Suppressor macrophage (primary cell): ENCODE measurements at regions not wholly inside any gene's neighbourhood (a gene's known extent, or its start where the extent isn't known, plus 50 kb on each side); places are given as distances from the start of the nearest gene placed in this dataset.
A peak's percentile ranks its signal among the peaks of the same experiment; 100 is the strongest.
"Not testable (repeated sequence)": the region's sequence is repeated elsewhere in the genome, so short reads cannot be mapped to it uniquely, and the experiment has no call there.

Source experiments
- DNase-seq, 4 experiments: peaks; one replicate each; pipeline ENCODE4 v3.0.0-alpha.2; 2020 to 2022

GRCh38 chr3:150357923-150358607, 50.0 kb upstream of the TSC22D2 start:
- DNase-seq: no peak

DNA sequence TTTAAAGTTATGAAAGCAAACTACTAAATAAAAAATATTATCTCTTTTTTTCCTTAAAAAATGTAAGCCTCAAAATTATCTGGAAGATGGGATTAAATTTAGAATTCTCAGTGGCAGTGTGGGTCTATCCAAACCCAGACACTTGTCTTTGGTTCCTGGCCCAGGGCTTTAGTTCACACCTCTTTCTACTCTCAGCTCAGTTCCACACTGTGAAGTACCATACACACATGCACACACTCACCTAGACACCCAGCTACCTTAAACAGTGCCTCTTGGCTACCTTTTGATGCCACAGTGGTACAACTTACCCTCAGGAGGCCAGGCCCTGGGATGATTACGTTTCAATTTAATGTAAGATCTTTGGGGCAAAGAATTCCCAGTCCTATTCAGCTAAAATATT, 51.0 kb upstream of the TSC22D2 start:
- DNase-seq: no peak

DNA sequence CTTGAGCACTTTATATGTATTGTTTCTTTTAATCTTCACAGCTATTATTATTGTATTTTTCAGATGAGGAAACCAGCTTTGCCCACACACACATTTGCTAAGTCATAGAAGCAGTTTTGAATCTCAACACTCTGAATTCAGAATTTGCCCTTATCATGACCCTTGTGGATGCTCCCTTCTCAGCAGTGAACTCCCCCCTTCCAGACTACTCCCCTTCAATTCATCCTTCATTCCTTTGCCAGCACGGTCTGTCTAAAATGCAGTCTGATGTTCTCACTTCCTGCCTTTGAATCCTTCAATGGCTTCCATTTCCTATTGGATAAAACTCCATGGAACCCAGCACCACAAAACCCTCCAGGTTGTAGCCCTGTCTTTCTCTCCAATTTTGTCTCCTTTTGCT, 52.5 kb upstream of the TSC22D2 start:
- no peak for DNase-seq

DNA sequence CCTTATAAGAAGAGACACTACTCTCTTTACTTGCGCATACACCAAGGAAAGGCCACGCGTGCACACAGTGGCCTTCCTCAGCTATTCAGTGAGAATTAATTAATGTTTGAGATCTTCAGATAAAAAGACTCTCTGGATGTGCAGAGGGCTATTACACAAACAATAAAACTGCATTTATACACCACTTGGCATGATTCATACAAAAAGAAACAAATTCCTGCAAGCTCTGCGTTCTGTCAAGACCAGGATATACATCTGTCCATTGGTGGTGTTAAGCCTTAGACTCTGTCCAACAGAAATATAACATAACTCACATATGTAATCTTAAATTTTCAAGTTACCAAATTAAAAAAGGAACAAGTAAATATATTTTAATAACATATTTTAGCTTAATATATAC, 55.2 kb upstream of the TSC22D2 start:
- no peak for DNase-seq

DNA sequence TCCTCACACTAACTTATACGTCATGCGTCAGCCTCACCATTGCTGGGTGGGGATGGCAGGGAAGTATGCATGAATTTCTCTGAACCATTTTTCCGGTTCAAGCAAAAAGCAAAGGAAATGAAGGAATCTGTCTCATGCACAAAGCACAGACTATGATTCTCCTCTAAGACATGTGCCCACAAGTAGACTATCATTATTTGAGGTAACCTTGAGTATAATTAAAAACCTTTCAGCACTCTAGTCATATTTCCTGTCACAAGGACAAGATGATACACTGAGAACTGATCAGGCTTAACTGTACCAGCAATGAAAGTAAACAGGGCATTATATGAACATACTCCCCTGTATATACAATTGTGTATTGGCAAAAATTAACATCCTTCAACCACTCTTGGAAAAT, 56.7 kb upstream of the TSC22D2 start:
- DNase-seq: no peak

GRCh38 chr3:150349314-150350097, 58.6 kb upstream of the TSC22D2 start:
- peak in 1 of 4 experiments; percentile 5 for DNase-seq

GRCh38 chr3:150348500-150348899, 59.6 kb upstream of the TSC22D2 start:
- DNase-seq: peak; percentile 60 to 84 (median 72)

DNA sequence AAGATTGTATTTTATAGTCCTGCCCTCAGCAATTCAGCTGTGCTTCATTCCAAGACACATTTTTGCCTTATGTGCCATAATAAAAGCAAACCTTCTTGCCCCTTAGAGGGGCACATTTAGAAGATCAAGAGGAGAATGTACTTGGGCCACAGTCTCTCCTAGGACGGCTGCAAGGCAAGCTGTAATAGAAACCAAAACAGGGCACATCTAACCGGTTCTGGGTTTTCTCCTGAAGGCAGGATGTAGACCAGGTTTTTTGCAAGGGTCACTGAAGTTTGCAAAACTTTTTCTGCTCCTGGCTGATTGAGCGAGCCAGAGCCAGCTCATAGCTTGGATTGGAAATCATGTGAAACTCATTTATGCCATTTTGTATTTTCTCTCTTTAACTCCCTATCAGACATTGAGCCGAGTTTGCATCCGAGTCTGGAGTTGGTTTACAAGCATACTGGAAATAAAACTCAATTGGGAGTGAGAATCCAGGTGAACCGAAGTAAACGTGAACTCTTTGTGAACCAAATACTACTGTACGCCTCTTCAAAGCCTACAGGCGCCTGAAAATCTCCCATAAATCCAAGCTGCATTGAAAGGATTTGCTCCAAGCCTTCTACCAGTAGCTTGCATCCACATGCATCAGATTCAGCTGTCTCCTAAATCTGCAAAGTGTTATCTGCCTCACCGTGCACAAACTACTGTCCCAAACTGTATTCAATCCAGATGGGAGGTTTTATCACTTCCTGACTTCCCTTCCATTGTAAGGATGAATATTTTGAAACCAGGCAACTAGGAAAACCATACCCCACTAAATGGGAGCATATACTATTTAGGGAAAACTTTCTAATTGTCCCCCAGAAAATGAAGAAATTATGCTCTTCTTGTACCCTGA, 60.9 kb upstream of the TSC22D2 start:
- no peak for DNase-seq

GRCh38 chr3:150346266-150346665, 61.8 kb upstream of the TSC22D2 start:
- DNase-seq: no peak

DNA sequence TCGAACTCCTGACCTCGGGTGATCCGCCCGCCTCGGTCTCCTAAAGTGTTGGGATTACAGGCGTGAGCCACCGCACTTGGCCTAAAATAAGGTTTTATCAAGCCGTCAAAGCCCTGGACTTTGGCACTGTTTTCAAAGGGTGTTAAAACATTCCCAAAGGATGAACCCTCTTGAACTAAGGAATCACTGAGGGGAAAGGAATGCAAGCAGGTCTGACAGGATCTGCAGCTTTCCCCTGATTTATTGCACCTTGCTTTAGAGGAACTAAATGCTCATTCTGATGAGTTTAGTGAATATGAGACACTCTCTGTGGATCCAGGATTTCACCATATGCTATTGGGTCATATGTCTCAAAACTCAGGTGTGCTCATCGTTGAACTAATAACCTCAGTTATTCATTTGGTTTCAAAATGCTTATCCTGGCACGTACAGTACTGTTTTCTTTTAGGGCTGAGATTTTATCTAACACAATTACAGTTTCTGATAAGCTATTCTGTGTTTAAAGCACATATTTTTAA, 63.0 kb upstream of the TSC22D2 start:
- no peak for DNase-seq

- DNase-seq: no peak
Observed at GRCh38 chr3:150344079-150344759, 63.9 kb upstream of the TSC22D2 start.

DNA sequence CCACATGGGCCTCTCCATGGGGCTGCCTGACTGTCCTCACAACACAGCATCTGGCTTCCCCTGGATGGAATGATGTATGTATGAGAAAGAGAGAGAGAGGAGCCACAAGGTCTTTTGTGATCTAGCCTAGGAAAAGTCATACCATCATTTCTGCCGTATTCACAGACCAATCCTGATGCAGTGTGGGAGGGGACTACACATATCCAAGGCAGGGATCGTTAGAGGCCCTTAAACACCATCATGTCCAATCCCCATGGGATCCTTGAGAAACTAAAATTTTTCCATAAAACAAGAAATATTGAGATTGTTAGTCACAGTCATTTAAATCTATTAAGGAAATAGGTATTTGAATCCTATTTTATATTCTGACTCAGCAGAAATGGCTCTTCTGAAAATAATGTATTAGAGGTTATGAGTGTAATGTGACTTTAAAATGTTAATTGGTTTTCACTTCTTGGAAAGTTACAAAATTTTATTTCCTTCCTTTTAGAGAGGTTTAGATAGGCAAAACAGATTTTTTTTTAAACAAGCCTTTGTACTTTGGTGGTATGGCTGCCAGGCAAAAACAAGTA, 65.1 kb upstream of the TSC22D2 start:
- peak in 1 of 4 experiments; percentile 12 for DNase-seq

GRCh38 chr3:150341891-150342290, 66.2 kb upstream of the TSC22D2 start:
- peak; percentile 6 to 26 (median 22) for DNase-seq

GRCh38 chr3:150336363-150336762, 71.7 kb upstream of the TSC22D2 start:
- DNase-seq: not testable (repeated sequence)

GRCh38 chr3:150335631-150336030, 72.5 kb upstream of the TSC22D2 start:
- no peak for DNase-seq

- no peak for DNase-seq
Observed at GRCh38 chr3:150334974-150335373, 73.1 kb upstream of the TSC22D2 start.

DNA sequence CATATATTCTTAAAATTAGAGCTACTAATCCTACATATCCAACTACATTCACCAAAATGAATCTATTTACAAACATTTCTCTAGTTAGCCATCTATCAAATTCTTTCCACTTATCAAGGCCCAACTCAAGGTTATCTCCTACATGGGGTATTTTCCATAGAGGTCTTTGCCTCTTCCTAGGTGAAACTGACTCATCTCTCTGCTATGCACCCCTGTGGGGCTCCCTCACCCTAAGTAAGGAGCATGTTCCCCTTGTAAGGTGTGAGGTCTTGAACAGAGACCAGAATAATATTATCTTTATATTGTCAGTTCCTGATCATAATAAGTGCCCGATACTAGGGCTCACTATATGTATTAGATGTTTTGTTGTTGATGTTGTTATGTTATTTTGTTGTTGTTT, 74.6 kb upstream of the TSC22D2 start:
- DNase-seq: no peak

DNA sequence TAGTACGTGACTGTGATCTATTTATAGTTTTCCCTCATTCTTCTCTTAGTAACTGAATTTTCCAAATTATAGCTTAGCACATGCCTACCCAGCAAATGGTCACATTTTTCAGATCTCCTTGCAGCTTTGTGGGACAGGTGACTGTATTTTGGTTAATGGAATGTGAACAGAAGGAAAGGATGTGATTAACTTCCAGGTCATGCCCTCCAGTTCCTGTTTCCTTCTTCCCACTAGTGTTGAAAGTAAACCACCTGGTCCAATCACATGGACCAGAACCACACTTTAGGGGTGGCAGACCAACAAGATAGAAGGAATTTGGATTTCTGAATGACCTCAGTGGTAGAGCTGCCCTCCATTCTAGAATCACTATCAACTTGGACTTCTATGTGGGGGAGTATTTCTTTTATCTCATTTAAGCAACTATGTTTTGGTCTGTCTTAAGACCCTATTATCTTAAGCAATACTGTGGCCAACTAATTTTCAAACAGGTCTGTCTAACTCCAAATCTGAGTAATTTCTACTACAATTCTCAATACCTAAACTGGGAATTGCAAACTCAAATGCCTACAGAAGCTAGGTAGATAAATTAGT, 76.0 kb upstream of the TSC22D2 start:
- DNase-seq: no peak

GRCh38 chr3:150330872-150331271, 77.2 kb upstream of the TSC22D2 start:
- no peak for DNase-seq

DNA sequence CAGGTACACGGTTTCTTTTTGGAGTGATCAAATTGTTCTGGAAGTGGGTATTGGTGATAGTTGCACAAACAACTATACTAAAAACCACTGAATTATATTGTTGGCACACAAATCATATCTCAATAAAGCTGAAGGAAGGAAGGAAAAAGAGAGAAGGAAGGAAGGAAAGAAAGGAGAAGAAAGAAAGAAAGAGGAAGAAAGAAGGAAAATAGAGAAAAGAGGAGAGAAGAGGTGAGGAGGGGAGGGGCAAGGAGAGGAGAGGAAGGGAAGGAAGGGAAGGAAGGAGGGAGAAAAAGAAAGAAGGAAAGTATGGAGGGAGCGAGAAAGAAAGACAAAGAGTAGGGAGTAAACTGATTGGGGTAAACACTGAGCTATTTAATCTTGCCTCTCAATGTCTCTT, 77.9 kb upstream of the TSC22D2 start:
- DNase-seq: no peak

GRCh38 chr3:150329408-150329807, 78.7 kb upstream of the TSC22D2 start:
- peak in 1 of 4 experiments; percentile 8 for DNase-seq

GRCh38 chr3:150328654-150329040, 79.5 kb upstream of the TSC22D2 start:
- no peak for DNase-seq
